GM18507 (cell line): ENCODE measurements at regions not wholly inside any gene's neighbourhood (a gene's known extent, or its start where the extent isn't known, plus 50 kb on each side); places are given as distances from the start of the nearest gene placed in this dataset.

ENCODE experiments used
- DNase-seq: peaks from one replicate; pipeline ENCODE4 v3.0.0; 2011; ENCODE audit warnings: low read depth; ENCODE audit not compliant: insufficient read length; ENCODE audit errors: extremely low spot score
- FAIRE-seq: peaks from 2 replicates; lab custom pipeline; 2011; peaks lifted over from hg19 to GRCh38; lab: Jason Lieb, UNC

- no peak for DNase-seq
- FAIRE-seq, result no peak
These were observed 78.1 kb upstream of the SLC38A11 start for GRCh38 chr2:165033402-165033801.

GRCh38 chr2:165032559-165032958, 77.2 kb upstream of the SLC38A11 start:
- no peak for FAIRE-seq
- no peak for DNase-seq

- DNase-seq (no peak), FAIRE-seq (no peak)
These were observed 68.9 kb upstream of the SLC38A11 start for GRCh38 chr2:165024199-165024598.

GRCh38 chr2:165022781-165023180, 67.5 kb upstream of the SLC38A11 start:
- DNase-seq (no peak), FAIRE-seq (no peak)

- no peak for FAIRE-seq
- DNase-seq, result no peak
These were observed 62.8 kb upstream of the SLC38A11 start for GRCh38 chr2:165017966-165018596.

DNA sequence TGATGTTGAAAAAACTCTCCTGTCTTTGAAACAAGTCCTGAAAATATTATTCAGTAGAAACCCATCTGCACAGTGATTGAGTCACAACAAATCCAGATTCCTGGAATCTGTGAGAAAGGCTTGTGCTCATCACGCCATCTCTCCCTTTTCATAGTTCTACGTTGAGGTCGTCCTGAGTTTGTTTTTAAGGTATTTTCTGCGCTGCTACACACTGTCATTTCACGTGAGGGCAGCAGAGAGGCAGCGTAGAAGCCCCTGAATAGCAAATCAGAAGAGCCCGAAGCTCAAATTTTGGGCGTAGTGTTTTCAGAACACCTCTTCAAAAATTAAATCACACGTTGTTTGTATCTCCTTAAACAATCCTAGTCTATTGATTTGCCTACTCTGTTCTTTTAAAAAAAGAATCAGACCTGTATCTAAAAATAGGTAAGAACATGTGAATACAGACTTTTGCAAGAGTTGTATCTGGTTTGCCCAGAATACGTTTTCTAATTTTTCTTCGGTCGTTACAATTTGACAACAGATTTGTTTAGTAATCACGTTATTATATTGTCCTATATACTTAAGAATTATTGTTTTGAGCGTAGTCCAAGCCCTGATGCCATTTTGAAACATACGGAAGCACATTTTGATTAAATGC, 61.6 kb upstream of the SLC38A11 start:
- peak; percentile 47 for FAIRE-seq
- DNase-seq, result no peak

GRCh38 chr2:165015052-165015642, 59.8 kb upstream of the SLC38A11 start:
- FAIRE-seq, result peak; percentile 73
- no peak for DNase-seq

GRCh38 chr2:165013944-165014619, 58.8 kb upstream of the SLC38A11 start:
- FAIRE-seq (no peak), DNase-seq (no peak)

DNA sequence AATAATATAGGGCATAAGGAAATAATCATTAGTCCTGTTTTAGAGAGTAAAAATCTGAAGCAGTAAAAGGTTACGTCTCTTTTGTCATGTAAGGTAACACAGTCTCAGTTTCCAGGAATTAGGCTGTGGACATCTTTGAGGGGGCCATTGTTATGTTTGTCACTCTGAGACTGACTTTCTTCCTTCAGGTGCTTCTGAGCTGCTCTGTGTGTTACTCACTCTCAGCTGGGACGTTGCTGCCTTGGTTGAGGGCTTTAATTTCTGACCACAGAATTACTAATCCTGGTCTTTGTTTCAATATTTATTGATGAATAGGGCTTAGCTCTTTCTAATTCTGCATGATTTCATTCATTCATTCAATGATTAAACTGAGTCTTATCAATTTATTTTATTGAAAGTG, 55.9 kb upstream of the SLC38A11 start:
- FAIRE-seq, result no peak
- no peak for DNase-seq

- DNase-seq, result no peak
- FAIRE-seq, result no peak
These were observed 55.2 kb upstream of the SLC38A11 start for GRCh38 chr2:165010556-165010955.

- DNase-seq (no peak), FAIRE-seq (no peak)
These were observed 54.1 kb upstream of the SLC38A11 start for GRCh38 chr2:165009466-165009865.

- FAIRE-seq, result no peak
- no peak for DNase-seq
These were observed 53.5 kb upstream of the SLC38A11 start for GRCh38 chr2:165008730-165009315.

DNA sequence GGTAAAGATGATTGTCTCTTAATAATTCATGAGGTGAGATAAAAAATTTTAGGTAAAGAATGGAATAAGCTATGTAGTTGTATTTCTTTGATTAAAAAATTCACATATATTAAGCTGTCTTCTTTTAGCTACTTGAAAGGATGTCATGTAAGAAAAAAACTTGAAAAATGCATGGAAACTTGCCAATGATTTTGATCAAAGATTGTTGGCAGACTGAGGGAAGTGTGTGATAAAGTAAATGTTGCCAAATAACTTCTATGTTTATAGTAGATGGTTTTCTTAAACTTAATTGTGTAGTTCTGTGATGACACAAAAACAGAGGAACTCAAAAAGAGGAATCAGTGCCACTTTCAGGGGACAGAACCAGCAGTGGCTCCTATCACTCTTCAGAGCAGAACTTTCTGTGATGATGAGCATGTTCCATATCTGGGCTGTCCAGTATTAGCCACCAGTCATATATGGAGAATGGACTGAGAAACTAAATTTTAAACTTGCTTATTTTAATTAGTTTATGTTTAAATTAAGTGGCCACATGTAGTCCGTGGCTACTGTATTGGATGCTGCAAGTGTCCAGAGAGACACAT, 51.9 kb upstream of the SLC38A11 start:
- FAIRE-seq (no peak), DNase-seq (no peak)
